ENCODE measurements at regions not wholly inside any gene's neighbourhood (a gene's known extent, or its start where the extent isn't known, plus 50 kb on each side); places are given as distances from the start of the nearest gene placed in this dataset.

DNA sequence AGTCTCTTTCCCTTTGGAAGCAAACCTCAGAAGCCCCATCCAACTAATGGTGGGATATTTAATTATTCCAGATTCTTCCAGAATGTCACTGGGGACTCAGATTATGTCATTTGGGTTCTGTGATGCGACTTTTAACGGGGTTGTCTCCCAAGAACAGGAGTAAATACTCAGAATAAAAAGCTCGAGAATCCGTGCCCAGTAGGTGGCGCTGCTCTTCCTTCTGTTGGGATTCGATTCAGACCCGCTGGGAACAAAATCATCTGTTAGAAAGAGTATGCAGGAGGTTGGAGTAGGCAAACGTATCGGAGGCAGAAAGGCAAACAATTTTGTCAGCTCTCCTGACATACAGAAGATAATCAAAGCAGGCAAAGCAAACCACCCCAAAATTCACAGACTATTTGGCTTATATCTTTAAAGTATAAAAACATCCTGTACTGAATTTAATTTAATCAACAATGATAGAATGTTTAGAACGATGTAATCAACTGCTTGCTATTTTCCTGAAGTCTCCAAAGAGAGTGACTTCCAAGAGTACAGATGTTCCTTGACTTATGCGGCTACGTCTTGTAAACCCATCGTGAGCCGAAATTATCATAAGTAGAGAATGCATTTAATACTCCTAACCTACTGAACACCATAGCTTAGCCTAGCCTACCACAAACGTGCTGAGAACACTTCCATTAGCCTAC lies 169.8 kb upstream of the RAI14 start:
- 15% methylated on average over 15 of the region's 15 CpGs for WGBS (ENCODE audit: insufficient coverage, low coverage, low lambda C conversion rate, missing lambda C conversion rate)
- Histone ChIP-seq H3K9me3 (no peaks in the 10 kb centered on the region), H3K4me1 (peaks cover 0 to 46% (median 14%) of the 10 kb centered on the region in 4 donors), H3K27me3 (no peaks in the 10 kb centered on the region), H3K36me3 (no peaks in the 10 kb centered on the region), H3K27ac (peak overlapping the region; percentile 56 to 79 (median 71)), H3K4me3 (no peak overlapping the region)
- intact Hi-C loops (cut with DNase I): no loop called here
- TF ChIP-seq POLR2A (IDR thresholded peaks at IDR 0.05): no peak
- TF ChIP-seq, protein P1, sequence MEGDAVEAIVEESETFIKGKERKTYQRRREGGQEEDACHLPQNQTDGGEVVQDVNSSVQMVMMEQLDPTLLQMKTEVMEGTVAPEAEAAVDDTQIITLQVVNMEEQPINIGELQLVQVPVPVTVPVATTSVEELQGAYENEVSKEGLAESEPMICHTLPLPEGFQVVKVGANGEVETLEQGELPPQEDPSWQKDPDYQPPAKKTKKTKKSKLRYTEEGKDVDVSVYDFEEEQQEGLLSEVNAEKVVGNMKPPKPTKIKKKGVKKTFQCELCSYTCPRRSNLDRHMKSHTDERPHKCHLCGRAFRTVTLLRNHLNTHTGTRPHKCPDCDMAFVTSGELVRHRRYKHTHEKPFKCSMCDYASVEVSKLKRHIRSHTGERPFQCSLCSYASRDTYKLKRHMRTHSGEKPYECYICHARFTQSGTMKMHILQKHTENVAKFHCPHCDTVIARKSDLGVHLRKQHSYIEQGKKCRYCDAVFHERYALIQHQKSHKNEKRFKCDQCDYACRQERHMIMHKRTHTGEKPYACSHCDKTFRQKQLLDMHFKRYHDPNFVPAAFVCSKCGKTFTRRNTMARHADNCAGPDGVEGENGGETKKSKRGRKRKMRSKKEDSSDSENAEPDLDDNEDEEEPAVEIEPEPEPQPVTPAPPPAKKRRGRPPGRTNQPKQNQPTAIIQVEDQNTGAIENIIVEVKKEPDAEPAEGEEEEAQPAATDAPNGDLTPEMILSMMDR (IDR thresholded peaks at IDR 0.05): peak; percentile 80 to 88 (median 84)
- DNase-seq (peak; percentile 75 to 84 (median 78)), ATAC-seq (peak; percentile 68 to 78 (median 70))

DNA sequence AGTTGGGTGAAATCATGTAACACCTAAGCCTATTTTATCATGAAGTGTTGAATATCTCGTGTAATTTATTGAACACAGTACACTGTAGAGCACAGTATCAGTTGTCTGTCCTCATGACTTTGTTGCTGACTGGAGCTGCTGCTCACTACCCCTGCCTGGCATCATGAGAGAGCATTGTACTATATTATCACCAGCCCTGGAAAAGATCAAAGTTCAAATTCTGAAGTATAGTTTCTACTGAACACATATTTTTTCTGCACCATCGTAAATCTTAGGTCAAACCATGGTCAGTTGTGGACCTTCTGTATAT lies 169.3 kb upstream of the RAI14 start:
- no peak for DNase-seq
- intact Hi-C loops (cut with DNase I): no loop called here

DNA sequence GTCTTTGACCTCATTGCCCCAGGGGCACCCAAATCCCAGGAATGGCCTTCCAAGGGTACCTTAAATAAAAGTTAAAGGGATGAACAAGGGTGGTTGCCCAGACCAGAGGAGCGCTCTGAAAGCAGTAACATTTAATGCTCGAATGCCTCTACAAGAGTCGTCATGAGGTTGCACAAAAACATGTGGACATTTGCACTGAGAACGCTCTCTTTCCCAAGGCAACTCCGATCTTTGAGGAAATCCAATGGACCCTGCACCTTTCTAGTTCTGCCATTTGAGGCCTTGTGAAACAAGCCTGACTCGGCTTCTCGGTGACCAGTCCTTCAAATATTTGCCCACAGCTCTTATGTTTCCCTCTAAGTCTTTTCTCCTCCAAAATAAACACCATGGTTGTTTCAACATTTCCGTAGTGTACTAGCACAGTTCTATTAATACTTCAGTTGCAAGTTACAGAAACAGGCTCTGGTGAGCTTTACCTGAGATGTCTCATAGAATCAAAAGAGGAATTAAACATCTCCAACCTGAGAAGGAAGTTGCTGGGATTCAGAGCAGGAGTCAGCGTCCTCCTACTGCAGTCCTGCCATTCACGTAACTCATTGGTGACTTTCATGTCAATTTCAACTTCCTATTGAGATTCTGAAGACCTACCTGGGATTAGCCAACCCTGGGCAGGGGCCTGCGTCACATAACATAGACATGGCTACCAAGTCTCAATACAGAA lies 168.8 kb upstream of the RAI14 start:
- Histone ChIP-seq H3K9me3 (no peaks in the 10 kb centered on the region), H3K36me3 (no peaks in the 10 kb centered on the region), H3K27ac (peak overlapping the region; percentile 66 to 79 (median 71)), H3K27me3 (no peaks in the 10 kb centered on the region), H3K4me1 (peaks cover 0 to 46% (median 14%) of the 10 kb centered on the region in 4 donors), H3K4me3 (no peak overlapping the region)
- ATAC-seq (peak; percentile 72 to 88 (median 82)), DNase-seq (peak in 2 of 3 donors; percentile 38 to 81)
- TF ChIP-seq, protein P1 (IDR thresholded peaks at IDR 0.05): no peak
- peak; percentile 27 for TF ChIP-seq POLR2A (IDR thresholded peaks at IDR 0.05)
- intact Hi-C loops (cut with DNase I): no loop called here
- WGBS (ENCODE audit: insufficient coverage, low coverage, low lambda C conversion rate, missing lambda C conversion rate): 24% methylated on average over 10 of the region's 11 CpGs

More for the DNA sequence above, 169.3 kb upstream of the RAI14 start:
- no peaks in the 10 kb centered on the region for H3K27me3 ChIP-seq
- ATAC-seq: peak; percentile 35 to 52 (median 47)
- peak overlapping the region; percentile 56 to 79 (median 71) for H3K27ac ChIP-seq
- no peak overlapping the region for H3K4me3 ChIP-seq
- 23% methylated on average over 2 of the region's 2 CpGs for WGBS (ENCODE audit: insufficient coverage, low coverage, low lambda C conversion rate, missing lambda C conversion rate)
- H3K36me3 ChIP-seq: no peaks in the 10 kb centered on the region
- no peaks in the 10 kb centered on the region for H3K9me3 ChIP-seq
- peaks cover 0 to 46% (median 14%) of the 10 kb centered on the region in 4 donors for H3K4me1 ChIP-seq
- TF ChIP-seq POLR2A (IDR thresholded peaks at IDR 0.05): no peak
- TF ChIP-seq, protein P1 (IDR thresholded peaks at IDR 0.05): no peak

DNA sequence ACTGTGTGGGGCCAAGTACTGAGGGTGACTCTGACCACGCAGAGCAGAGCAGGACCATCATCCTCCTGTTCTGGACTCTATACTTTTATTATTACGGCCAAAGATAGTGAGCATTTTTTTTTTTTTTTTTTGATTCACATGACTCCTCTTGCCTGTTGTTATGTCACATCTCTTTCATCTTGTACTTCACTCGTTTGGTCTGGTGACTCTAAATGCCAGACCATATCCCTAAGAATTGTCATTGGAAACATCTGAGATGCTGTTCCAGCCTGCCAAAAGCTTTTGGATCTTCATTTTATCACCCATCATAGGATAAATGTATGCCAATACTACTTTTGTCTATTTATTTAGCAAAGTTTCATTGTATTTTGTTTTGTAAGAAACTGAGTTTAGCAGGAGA lies 168.2 kb upstream of the RAI14 start:
- WGBS (ENCODE audit: insufficient coverage, low coverage, low lambda C conversion rate, missing lambda C conversion rate): 39% methylated on average over 3 of the region's 3 CpGs
- TF ChIP-seq POLR2A (IDR thresholded peaks at IDR 0.05): no peak
- TF ChIP-seq, protein P1 (IDR thresholded peaks at IDR 0.05): no peak
- no peak for ATAC-seq
- no peaks in the 10 kb centered on the region for H3K36me3 ChIP-seq
- DNase-seq: no peak
- no peaks in the 10 kb centered on the region for H3K27me3 ChIP-seq
- no peaks in the 10 kb centered on the region for H3K9me3 ChIP-seq
- intact Hi-C loops (cut with DNase I): no loop called here
- peaks cover 0 to 46% (median 14%) of the 10 kb centered on the region in 4 donors for H3K4me1 ChIP-seq
- peak overlapping the region; percentile 66 to 79 (median 71) for H3K27ac ChIP-seq
- H3K4me3 ChIP-seq: no peak overlapping the region

All from right lobe of liver (tissue), 6 donors.